Mesenchymal stem cell (in vitro differentiated cells and primary cell): ENCODE measurements at regions not wholly inside any gene's neighbourhood (a gene's known extent, or its start where the extent isn't known, plus 50 kb on each side); places are given as distances from the start of the nearest gene placed in this dataset.
"Not testable (repeated sequence)": the region's sequence is repeated elsewhere in the genome, so short reads cannot be mapped to it uniquely, and the experiment has no call there.

Experiments used
- DNase-seq: peaks from one replicate; pipeline ENCODE4 v3.0.0-alpha.2; 2013
- H2AFZ ChIP-seq: one replicate; pipeline ENCODE4 v1.6.1; 2013; ENCODE audit warnings: low read depth, mild to moderate bottlenecking, control low read depth, inconsistent platforms, low read length, moderate library complexity
- H2AK5ac ChIP-seq: 2 replicates; pipeline ENCODE4 v1.6.1; 2013; ENCODE audit warnings: low read length, moderate library complexity, mild to moderate bottlenecking, inconsistent platforms; ENCODE audit not compliant: severe bottlenecking
- H2BK120ac ChIP-seq: one replicate; pipeline ENCODE4 v1.6.1; 2013; ENCODE audit warnings: low read depth, mild to moderate bottlenecking, inconsistent platforms, low read length, moderate library complexity
- H2BK12ac ChIP-seq, 2 experiments: one replicate each; pipeline ENCODE4 v1.6.1; 2013; ENCODE audit warnings: inconsistent platforms in 2 of 2, low read length in 2 of 2, mild to moderate bottlenecking in 2 of 2, moderate library complexity in 2 of 2, control low read depth in 1 of 2
- H2BK15ac ChIP-seq: one replicate; pipeline ENCODE4 v1.6.1; 2013; ENCODE audit warnings: mild to moderate bottlenecking, low read depth, inconsistent platforms; ENCODE audit not compliant: poor library complexity, severe bottlenecking
- H2BK5ac ChIP-seq: 2 replicates; pipeline ENCODE4 v1.6.1; 2013; ENCODE audit warnings: low read depth, mild to moderate bottlenecking, low read length, control low read depth, inconsistent platforms; ENCODE audit not compliant: poor library complexity, severe bottlenecking
- H3K14ac ChIP-seq, 2 experiments: one replicate each; pipeline ENCODE4 v1.6.1; 2013; ENCODE audit warnings: inconsistent platforms in 2 of 2, low read length in 2 of 2, control low read depth in 1 of 2, mild to moderate bottlenecking in 1 of 2, moderate library complexity in 1 of 2
- H3K18ac ChIP-seq, 2 experiments: one replicate each; pipeline ENCODE4 v1.6.1; 2013; ENCODE audit warnings: inconsistent platforms in 2 of 2, low read length in 2 of 2, control low read depth in 1 of 2, low read depth in 1 of 2, mild to moderate bottlenecking in 1 of 2
- H3K23ac ChIP-seq, 2 experiments: one replicate each; pipeline ENCODE4 v1.6.1; 2013; ENCODE audit warnings: inconsistent platforms in 2 of 2, low read length in 2 of 2, mild to moderate bottlenecking in 2 of 2, moderate library complexity in 2 of 2, control low read depth in 1 of 2
- H3K27ac ChIP-seq: 2 replicates; pipeline ENCODE4 v1.5.1; 2013; ENCODE audit warnings: mild to moderate bottlenecking, moderate library complexity, low read length, control low read depth, inconsistent platforms; ENCODE audit not compliant: poor library complexity, severe bottlenecking
- H3K27me3 ChIP-seq, 2 experiments: 2 replicates each; pipeline versions ENCODE4 v1.6.1 to v1.7.0; 2013; ENCODE audit warnings: low read length in 2 of 2, mild to moderate bottlenecking in 2 of 2, moderate library complexity in 2 of 2, control low read depth in 1 of 2, inconsistent platforms in 1 of 2; ENCODE audit not compliant: control insufficient read depth in 1 of 2, insufficient read depth in 1 of 2
- H3K36me3 ChIP-seq, 2 experiments: 2 replicates each; pipeline versions ENCODE4 v1.6.1 to v1.7.0; 2013; ENCODE audit warnings: low read length in 2 of 2, control low read depth in 1 of 2, inconsistent platforms in 1 of 2, low read depth in 1 of 2, mild to moderate bottlenecking in 1 of 2; ENCODE audit not compliant: insufficient read depth in 2 of 2, control insufficient read depth in 1 of 2
- H3K4ac ChIP-seq, 2 experiments: one replicate each; pipeline ENCODE4 v1.6.1; 2013; ENCODE audit warnings: inconsistent platforms in 2 of 2, low read length in 2 of 2, mild to moderate bottlenecking in 2 of 2, moderate library complexity in 2 of 2, control low read depth in 1 of 2, low read depth in 1 of 2
- H3K4me1 ChIP-seq: 2 replicates; pipeline ENCODE4 v1.6.1; 2013; ENCODE audit warnings: low read depth, low read length, control low read depth; ENCODE audit not compliant: control insufficient read depth, insufficient read depth
- H3K4me2 ChIP-seq: 2 replicates; pipeline ENCODE4 v1.6.1; 2013; ENCODE audit warnings: low read length, mild to moderate bottlenecking, inconsistent platforms; ENCODE audit not compliant: poor library complexity, severe bottlenecking
- H3K4me3 ChIP-seq, 2 experiments: 2 replicates each; pipeline versions ENCODE4 v1.5.1 to v1.7.0; 2013; ENCODE audit warnings: low read length in 2 of 2, mild to moderate bottlenecking in 2 of 2, control low read depth in 1 of 2, low read depth in 1 of 2; ENCODE audit not compliant: insufficient read depth in 1 of 2
- H3K79me1 ChIP-seq: replicated peaks from 2 replicates; pipeline ENCODE4 v1.6.1; 2013; ENCODE audit warnings: mild to moderate bottlenecking, control low read depth, low read length, inconsistent platforms; ENCODE audit not compliant: poor library complexity, severe bottlenecking
- H3K9ac ChIP-seq: 2 replicates; pipeline ENCODE4 v1.7.0; 2013; ENCODE audit warnings: mild to moderate bottlenecking, low read length, moderate library complexity
- H3K9me3 ChIP-seq: 2 replicates; pipeline ENCODE4 v1.7.0; 2013; ENCODE audit warnings: mild to moderate bottlenecking, low read length; ENCODE audit not compliant: control insufficient read depth
- H4K8ac ChIP-seq: one replicate; pipeline ENCODE4 v1.6.1; 2013; ENCODE audit warnings: inconsistent platforms, mild to moderate bottlenecking, low read length, moderate library complexity
- H4K91ac ChIP-seq: one replicate; pipeline ENCODE4 v1.6.1; 2013; ENCODE audit warnings: mild to moderate bottlenecking, low read length, inconsistent platforms
- WGBS: methylation state at CpG from one replicate; pipeline ENCODE4 v1.1.7; 2013; ENCODE audit warnings: mixed read lengths; 5-methylcytosine and 5-hydroxymethylcytosine counted together

GRCh38 chr1:147103416-147104155 lies 68.7 kb downstream of the PRKAB2 start:
- H3K14ac ChIP-seq, H3K23ac ChIP-seq, H2BK12ac ChIP-seq, DNase-seq, H3K18ac ChIP-seq, H2BK120ac ChIP-seq, H4K8ac ChIP-seq, H3K9ac ChIP-seq, H3K36me3 ChIP-seq, H3K4me1 ChIP-seq, H3K9me3 ChIP-seq, H2BK15ac ChIP-seq, H4K91ac ChIP-seq, H3K4me2 ChIP-seq, H3K27ac ChIP-seq, H3K79me1 ChIP-seq, H2AK5ac ChIP-seq, H2BK5ac ChIP-seq, H3K4me3 ChIP-seq, H3K4ac ChIP-seq, H2AFZ ChIP-seq: not testable (repeated sequence)
- WGBS, result 86% methylated on average over 5 of the region's 5 CpGs
- peaks cover 3 to 18% of the 10 kb centered on the region in 2 experiments for H3K27me3 ChIP-seq

GRCh38 chr1:147099192-147099591 lies 73.1 kb downstream of the PRKAB2 start:
- Histone ChIP-seq H2BK12ac (no peak overlapping the region), H3K27me3 (peaks cover 3 to 5% of the 10 kb centered on the region in 2 experiments), H3K4ac (no peak overlapping the region), H2BK5ac (no peak overlapping the region), H3K79me1 (no peaks in the 10 kb centered on the region), H2BK15ac (no peak overlapping the region), H4K91ac (no peak overlapping the region), H3K23ac (no peak overlapping the region), H3K18ac (no peak overlapping the region), H2AK5ac (no peak overlapping the region), H3K9ac (no peak overlapping the region), H2BK120ac (no peak overlapping the region), H3K4me3 (no peak overlapping the region), H3K9me3 (no peaks in the 10 kb centered on the region), H3K36me3 (no peaks in the 10 kb centered on the region), H4K8ac (no peak overlapping the region), H3K4me1 (no peaks in the 10 kb centered on the region), H3K4me2 (no peak overlapping the region), H3K27ac (no peak overlapping the region), H3K14ac (no peak overlapping the region), H2AFZ (no peak overlapping the region)
- 78% methylated on average over 6 of the region's 6 CpGs for WGBS
- no peak for DNase-seq

GRCh38 chr1:147098338-147098973 lies 73.8 kb downstream of the PRKAB2 start:
- not testable (repeated sequence) for H3K23ac ChIP-seq

GRCh38 chr1:147095691-147096090 lies 76.6 kb downstream of the PRKAB2 start:
- no peak overlapping the region for H4K91ac ChIP-seq
- H3K4ac ChIP-seq, result no peak overlapping the region
- WGBS, result 88% methylated on average over 2 of the region's 4 CpGs
- H3K4me2 ChIP-seq, result no peak overlapping the region
- H2AFZ ChIP-seq, result no peak overlapping the region
- H3K79me1 ChIP-seq, result no peaks in the 10 kb centered on the region
- H3K27me3 ChIP-seq, result peaks cover 6 to 7% of the 10 kb centered on the region in 2 experiments
- H3K4me3 ChIP-seq, result no peak overlapping the region
- H3K18ac ChIP-seq, result no peak overlapping the region
- no peak overlapping the region for H3K9ac ChIP-seq
- no peak overlapping the region for H3K27ac ChIP-seq
- DNase-seq, result no peak
- no peak overlapping the region for H2BK12ac ChIP-seq
- H2BK120ac ChIP-seq, result no peak overlapping the region
- no peak overlapping the region for H3K23ac ChIP-seq
- H2BK5ac ChIP-seq, result no peak overlapping the region
- H4K8ac ChIP-seq, result no peak overlapping the region
- H3K9me3 ChIP-seq, result no peaks in the 10 kb centered on the region
- H3K36me3 ChIP-seq, result no peaks in the 10 kb centered on the region
- H2BK15ac ChIP-seq, result no peak overlapping the region
- no peak overlapping the region for H3K14ac ChIP-seq
- no peak overlapping the region for H2AK5ac ChIP-seq
- H3K4me1 ChIP-seq, result no peaks in the 10 kb centered on the region

More at GRCh38 chr1:147098338-147098973, 73.8 kb downstream of the PRKAB2 start:
- not testable (repeated sequence) for H3K9ac ChIP-seq, H4K91ac ChIP-seq, H3K4me1 ChIP-seq, H3K36me3 ChIP-seq, H3K18ac ChIP-seq, H3K14ac ChIP-seq, H3K4me2 ChIP-seq, H3K79me1 ChIP-seq, H2AK5ac ChIP-seq, H4K8ac ChIP-seq, H3K27ac ChIP-seq, H2BK12ac ChIP-seq, H3K4ac ChIP-seq, H2AFZ ChIP-seq, H2BK5ac ChIP-seq, H3K9me3 ChIP-seq, H3K27me3 ChIP-seq, H2BK120ac ChIP-seq, H2BK15ac ChIP-seq, H3K4me3 ChIP-seq
- 62% methylated on average over 4 of the region's 11 CpGs for WGBS
- DNase-seq, result peak; percentile 35
